OCI-M2 (cell line): ENCODE measurements at regions not wholly inside any gene's neighbourhood (a gene's known extent, or its start where the extent isn't known, plus 50 kb on each side); places are given as distances from the start of the nearest gene placed in this dataset.

ENCODE experiments used
- DNase-seq: peaks from one replicate; lab custom pipeline; 2025; ENCODE audit not compliant: unreplicated experiment; lab: John Stamatoyannopoulos, UW

DNA sequence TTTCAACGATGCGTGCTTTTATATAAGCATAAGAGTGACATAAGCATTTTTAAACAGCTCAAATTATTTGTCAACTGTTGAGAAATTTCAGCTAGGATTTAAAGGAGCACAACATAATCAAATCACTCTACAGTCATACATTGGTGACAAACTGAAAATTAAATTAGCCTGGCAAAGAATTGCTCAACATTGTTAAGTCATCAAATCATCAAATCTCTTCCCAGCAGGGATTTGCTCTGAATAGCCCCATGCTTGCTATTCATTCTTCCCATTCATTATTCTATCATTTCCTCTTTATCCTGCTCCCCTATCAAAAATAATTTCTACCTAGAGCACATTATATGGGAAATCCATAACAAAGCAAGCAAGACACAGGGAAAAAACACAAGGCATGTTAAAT is 198.7 kb upstream of the LUZP2 start:
- no peak for DNase-seq

- DNase-seq = no peak
Observed at GRCh38 chr11:24311974-24312373, 184.9 kb upstream of the LUZP2 start.

GRCh38 chr11:24312464-24313238 is 184.2 kb upstream of the LUZP2 start:
- DNase-seq = no peak

- DNase-seq = no peak
Observed at GRCh38 chr11:24321229-24321628, 175.6 kb upstream of the LUZP2 start.

GRCh38 chr11:24324211-24324610 is 172.6 kb upstream of the LUZP2 start:
- DNase-seq = no peak

DNA sequence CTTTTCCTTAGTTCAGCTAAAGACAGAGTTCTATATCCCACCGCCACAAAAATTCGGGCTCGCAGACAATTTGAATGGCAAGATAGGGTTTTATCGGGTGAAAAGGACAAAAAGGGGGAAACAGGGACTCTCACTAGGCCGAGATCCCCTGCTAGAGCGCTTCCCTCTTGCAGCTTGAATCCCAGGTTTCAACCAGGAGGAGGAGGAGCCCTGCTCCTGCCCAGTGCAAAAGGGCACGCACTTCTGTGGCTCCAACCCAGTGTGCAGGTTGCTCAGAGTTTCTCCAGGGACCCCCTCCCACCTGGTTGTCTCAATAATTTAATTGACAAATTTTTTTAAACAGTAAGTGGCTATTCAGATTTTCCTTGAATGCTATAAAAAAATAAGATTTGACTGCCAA is 152.6 kb upstream of the LUZP2 start:
- no peak for DNase-seq

GRCh38 chr11:24348908-24349307 is 147.9 kb upstream of the LUZP2 start:
- DNase-seq = no peak

DNA sequence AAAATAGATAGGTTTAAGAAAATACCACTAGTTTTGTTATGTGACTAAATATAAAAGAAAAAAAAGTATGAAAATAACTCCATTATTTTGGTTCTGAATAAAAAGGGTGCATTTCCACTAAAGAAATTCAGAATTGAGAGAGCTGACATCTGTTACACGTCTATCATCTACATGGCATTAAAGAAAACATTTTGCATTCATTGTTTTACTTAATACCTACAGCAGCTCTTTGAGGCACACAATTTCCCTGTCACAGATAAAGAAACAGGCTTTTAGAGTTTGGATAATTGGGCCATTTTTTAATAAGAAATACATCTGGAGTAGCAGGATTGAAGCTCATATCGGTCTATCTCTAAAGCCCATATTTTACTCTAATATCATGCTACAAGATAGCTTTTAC is 145.7 kb upstream of the LUZP2 start:
- DNase-seq = no peak

GRCh38 chr11:24356501-24356900 is 140.4 kb upstream of the LUZP2 start:
- no peak for DNase-seq

DNA sequence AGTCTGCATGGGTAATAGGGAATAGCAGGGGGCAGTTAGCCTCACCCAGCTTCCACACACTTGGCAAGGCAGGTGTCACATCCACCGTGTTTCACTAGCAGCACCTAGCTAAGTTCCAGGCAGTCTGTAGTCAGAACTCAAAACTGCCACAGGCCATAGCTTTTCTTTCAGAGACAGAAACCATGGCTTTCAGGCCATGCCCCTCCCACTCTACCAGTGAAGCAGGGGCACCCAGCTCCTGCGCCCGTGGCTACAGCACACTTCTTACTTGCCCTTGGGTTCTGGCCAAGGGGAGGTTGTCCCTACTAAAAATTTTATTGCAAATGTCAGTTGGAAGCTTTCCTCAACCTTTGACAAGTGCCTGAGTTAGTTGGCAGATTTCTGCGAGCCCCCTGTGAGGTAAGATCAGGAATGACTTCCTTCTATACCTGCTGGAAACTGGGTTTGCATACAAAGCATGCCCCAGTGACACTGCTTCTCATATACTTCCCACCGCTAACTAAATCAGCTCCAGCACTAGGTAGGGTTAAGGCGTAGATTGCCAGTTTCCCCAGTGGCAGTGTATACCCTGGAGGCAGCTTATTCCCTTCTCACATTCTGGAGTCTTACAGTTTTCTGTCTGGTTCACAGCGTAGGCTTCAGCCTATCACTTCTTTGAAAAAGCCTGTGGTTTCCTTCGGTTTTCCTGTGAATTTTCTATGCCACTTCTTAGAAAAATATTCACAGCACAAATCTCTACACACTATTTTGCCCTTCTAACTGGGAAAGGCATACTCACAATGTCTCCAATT is 139.0 kb upstream of the LUZP2 start:
- DNase-seq = no peak

- no peak for DNase-seq
Observed at GRCh38 chr11:24372491-24372890, 124.4 kb upstream of the LUZP2 start.

DNA sequence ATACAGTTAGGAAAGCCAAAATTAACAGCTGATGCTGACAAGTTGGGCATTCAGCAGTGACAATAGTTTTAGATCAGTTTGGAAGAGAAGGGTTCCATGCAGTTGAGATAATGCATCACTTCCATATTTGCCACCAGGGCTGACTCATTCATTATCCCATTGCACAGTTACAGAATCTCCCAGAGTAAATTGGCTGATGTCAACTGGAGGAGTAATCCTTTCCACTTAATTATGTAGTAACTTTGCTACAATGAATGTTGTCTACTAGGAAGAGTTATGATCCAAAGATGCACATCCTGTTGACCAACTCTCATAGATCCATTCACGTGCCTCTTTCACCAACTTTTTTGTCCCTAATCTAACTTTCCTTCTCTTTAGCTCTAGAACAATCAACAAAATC is 123.3 kb upstream of the LUZP2 start:
- DNase-seq = no peak

DNA sequence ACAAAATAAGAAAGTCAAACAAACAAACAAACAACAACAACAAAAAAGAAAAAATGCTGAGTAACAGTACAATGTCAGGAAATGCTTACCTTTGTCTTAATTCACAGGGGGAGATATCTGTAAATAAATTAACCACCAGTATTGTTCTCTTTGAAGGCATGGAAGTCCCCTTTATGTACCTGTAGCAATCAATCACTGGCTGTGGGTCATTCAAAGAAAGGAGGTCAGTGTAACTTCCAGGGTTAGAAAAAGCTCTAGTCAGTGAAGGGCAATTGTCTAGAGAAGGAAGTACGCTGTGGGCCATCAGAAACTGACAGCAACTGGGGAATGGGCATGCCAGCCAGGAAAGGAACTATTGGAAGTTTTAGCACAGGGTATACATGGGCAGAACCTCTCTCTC is 121.5 kb upstream of the LUZP2 start:
- DNase-seq = no peak

DNA sequence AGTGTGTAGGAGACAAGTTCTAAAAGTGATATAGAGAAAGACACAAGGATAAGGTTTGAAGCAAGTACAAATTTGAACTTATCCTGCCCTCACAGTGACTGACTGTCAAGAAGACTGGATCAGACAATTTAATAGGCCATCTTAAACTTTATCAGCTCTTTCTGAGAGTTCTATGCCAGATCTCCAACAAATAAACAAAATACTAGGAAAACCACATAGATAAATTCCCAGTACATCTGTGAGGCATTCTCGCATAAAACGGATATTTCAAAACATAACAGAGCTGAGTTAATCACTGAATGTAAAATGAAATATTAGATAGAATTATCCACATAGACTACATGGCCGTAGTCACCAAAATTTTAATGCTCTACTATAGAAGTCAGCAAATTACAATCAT is 120.9 kb upstream of the LUZP2 start:
- no peak for DNase-seq

- DNase-seq = no peak
Observed at GRCh38 chr11:24383137-24383536, 113.7 kb upstream of the LUZP2 start.

DNA sequence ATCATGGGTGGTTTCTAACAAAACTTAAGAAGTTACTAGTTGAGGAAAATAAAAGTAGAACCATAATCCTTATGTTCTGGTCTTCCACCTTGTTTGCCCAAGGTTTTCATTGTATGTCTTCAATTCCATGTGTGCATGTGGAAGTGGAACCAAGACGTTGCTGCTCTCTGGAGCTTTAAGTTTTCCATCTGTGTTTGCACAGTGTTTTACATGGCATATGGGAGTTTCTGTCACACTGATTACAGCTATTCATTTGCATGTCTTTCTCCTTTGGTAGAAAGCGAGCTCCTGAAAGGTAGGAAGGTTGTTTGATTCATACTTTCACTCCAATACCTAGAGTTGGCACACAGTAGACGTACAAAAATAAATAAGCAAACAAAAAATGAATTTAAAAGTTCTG is 112.6 kb upstream of the LUZP2 start:
- DNase-seq = no peak

GRCh38 chr11:24386546-24387397 is 110.1 kb upstream of the LUZP2 start:
- DNase-seq = no peak

- DNase-seq = no peak
Observed at GRCh38 chr11:24389575-24389974, 107.3 kb upstream of the LUZP2 start.

GRCh38 chr11:24390016-24390415 is 106.8 kb upstream of the LUZP2 start:
- DNase-seq = no peak

DNA sequence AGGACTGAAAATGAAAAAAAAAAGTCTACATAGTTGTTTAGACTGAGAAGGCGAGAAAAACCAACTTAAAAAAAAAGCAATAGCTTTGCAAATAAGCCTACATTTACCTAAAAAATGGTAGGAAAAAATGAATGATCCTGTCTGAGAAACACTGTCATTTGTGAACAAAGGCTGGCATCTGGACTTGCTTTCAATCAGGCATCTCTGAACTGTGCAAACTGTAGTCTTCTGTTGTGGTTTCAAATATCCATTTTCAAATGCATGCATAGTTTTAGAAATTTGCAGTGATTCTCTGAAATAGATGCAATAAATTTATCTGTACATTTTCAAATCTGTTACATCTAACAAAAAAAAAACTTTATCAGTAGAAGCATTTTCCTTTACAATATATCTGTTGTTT is 106.1 kb upstream of the LUZP2 start:
- DNase-seq = no peak

GRCh38 chr11:24391167-24391566 is 105.7 kb upstream of the LUZP2 start:
- no peak for DNase-seq
